SK-N-SH (cell line): ENCODE measurements at regions not wholly inside any gene's neighbourhood (a gene's known extent, or its start where the extent isn't known, plus 50 kb on each side); places are given as distances from the start of the nearest gene placed in this dataset.

ENCODE experiments used
- EP300 ChIP-seq, 2 experiments: IDR thresholded peaks; 2 replicates each; pipeline versions ENCODE4 v1.4.0 to v1.6.1; 2012; ENCODE audit warnings: borderline replicate concordance in 1 of 2, low read depth in 1 of 2, low read length in 1 of 2
- GATA2 ChIP-seq: sonication (generic); formaldehyde crosslinking; IDR thresholded peaks from 2 replicates; pipeline ENCODE4 v1.5.0; 2020; ENCODE audit warnings: mild to moderate bottlenecking, missing genetic modification reagents
- MXI1 ChIP-seq: IDR thresholded peaks from 2 replicates; pipeline ENCODE4 v1.6.1; 2012; ENCODE audit warnings: mild to moderate bottlenecking, low read depth, low read length, improper control_type of control experiment
- RFX5 ChIP-seq: IDR thresholded peaks from 2 replicates; pipeline ENCODE4 v1.6.1; 2012; ENCODE audit warnings: mild to moderate bottlenecking, improper control_type of control experiment, low read length
- TF ChIP-seq, protein P1 (sequence below): fragments of 200-600 bp; sonication (generic); IDR thresholded peaks from 2 replicates; pipeline ENCODE4 v1.6.1; 2017; ENCODE audit warnings: antibody characterized with exemption, mild to moderate bottlenecking, moderate library complexity

DNA sequence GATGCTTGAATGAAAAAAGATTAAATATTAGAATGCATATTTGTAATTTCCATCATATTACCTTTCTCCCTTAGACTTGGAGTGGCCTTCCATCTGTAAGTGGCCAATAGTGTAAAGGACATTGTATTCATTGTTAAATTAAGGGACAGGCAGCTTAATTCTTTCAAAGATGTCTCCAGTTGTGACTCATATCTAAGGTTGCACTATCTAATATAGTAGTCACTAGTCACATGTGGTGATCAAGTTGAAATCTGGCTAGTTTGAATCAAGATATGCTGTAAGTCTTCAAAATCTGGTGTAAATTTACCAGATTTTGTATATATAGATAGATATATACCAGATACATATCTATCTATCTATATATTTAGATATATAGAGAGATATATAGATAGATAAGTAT lies 52.4 kb upstream of the AGPS start:
- TF ChIP-seq RFX5: no peak
- TF ChIP-seq, protein P1, sequence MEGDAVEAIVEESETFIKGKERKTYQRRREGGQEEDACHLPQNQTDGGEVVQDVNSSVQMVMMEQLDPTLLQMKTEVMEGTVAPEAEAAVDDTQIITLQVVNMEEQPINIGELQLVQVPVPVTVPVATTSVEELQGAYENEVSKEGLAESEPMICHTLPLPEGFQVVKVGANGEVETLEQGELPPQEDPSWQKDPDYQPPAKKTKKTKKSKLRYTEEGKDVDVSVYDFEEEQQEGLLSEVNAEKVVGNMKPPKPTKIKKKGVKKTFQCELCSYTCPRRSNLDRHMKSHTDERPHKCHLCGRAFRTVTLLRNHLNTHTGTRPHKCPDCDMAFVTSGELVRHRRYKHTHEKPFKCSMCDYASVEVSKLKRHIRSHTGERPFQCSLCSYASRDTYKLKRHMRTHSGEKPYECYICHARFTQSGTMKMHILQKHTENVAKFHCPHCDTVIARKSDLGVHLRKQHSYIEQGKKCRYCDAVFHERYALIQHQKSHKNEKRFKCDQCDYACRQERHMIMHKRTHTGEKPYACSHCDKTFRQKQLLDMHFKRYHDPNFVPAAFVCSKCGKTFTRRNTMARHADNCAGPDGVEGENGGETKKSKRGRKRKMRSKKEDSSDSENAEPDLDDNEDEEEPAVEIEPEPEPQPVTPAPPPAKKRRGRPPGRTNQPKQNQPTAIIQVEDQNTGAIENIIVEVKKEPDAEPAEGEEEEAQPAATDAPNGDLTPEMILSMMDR: no peak
- no peak for TF ChIP-seq GATA2 (CRISPR knock-in tag)
- TF ChIP-seq MXI1: no peak
- TF ChIP-seq EP300 (IDR thresholded peaks at IDR 0.05; ENCODE audit: borderline replicate concordance in 1 of 2, low read depth in 1 of 2, low read length in 1 of 2): no peak
